Vagina (tissue), 2 donors: ENCODE measurements at regions not wholly inside any gene's neighbourhood (a gene's known extent, or its start where the extent isn't known, plus 50 kb on each side); places are given as distances from the start of the nearest gene placed in this dataset.

ENCODE experiments used
- DNase-seq, 2 donors: peaks; one replicate each; pipeline ENCODE4 v3.0.0-alpha.2; 2017; ENCODE audit errors: extremely low spot score in 2 of 2
- H3K27ac ChIP-seq: fragments of 200-600 bp; sonication (generic); one replicate; pipeline ENCODE4 v1.5.1; 2019
- H3K27me3 ChIP-seq: fragments of 200-600 bp; sonication (generic); one replicate; pipeline ENCODE4 v1.5.1; 2019
- H3K36me3 ChIP-seq, 2 donors: fragments of 200-600 bp; sonication (generic); one replicate each; pipeline ENCODE4 v1.5.1; 2017 to 2019
- H3K4me1 ChIP-seq: fragments of 200-600 bp; sonication (generic); one replicate; pipeline ENCODE4 v1.5.1; 2019
- H3K4me3 ChIP-seq, 2 donors: fragments of 200-600 bp; sonication (generic); 1 replicate in 1 of 2; 2 replicates in 1 of 2; pipeline ENCODE4 v1.5.1; 2016 to 2019
- H3K9me3 ChIP-seq: fragments of 200-600 bp; sonication (generic); one replicate; pipeline ENCODE4 v1.5.1; 2019
- POLR2A ChIP-seq, 2 donors: fragments of 450-650 bp; IDR thresholded peaks; one replicate each; pipeline ENCODE4 v1.6.1; 2017; ENCODE audit warnings: antibody characterized with exemption in 2 of 2, mild to moderate bottlenecking in 2 of 2, moderate library complexity in 2 of 2
- POLR2AphosphoS5 ChIP-seq, 2 donors: sonication (generic); formaldehyde crosslinking; IDR thresholded peaks; one replicate each; pipeline ENCODE4 v1.9.0; 2017; ENCODE audit warnings: antibody characterized with exemption in 2 of 2, mild to moderate bottlenecking in 2 of 2, low read depth in 1 of 2; ENCODE audit not compliant: insufficient read depth in 1 of 2
- intact Hi-C: fragments of 100-400 bp; cut with DNase I; formaldehyde crosslinking; loops from one replicate; pipeline ENCODE4 v1.15.1; 2023
- TF ChIP-seq, protein P1 (sequence below), 3 experiments: fragments of 450-650 bp in 2 of 3; fragments of 200-600 bp in 1 of 3; sonication (generic) in 1 of 3; IDR thresholded peaks; one replicate each; pipeline ENCODE4 v1.5.1; 2017 to 2019; ENCODE audit warnings: antibody characterized with exemption in 3 of 3, mild to moderate bottlenecking in 2 of 3, moderate library complexity in 2 of 3

DNA sequence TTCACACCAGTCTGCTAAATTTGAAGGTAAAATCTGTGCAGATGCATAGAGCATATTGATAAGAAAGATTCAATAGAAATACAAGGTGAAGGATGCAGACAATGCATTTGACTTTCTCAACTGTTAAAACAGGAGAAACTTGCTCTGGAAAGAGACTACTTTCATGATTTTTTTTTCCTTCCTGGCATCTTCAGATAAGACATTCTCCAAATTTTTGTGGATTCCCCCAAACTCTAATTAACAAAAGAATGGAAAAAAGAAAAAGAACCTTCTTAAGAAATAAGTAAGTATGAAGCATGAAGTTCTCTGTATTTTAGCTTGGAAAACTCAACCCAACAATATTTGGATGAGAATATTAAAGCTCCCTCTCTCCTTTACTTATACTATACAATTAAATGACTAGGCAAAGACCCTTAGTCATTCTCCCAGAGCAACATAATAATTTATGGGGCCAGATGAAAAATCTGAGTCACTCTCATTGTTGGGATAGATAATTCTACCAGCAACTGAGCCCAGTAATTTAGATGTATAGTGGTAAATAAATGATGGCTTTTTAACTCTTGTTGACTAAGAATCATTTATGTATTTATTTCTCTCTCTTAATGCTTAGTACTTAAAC is 298.7 kb upstream of the COL3A1 start:
- TF ChIP-seq POLR2A (IDR thresholded peaks at IDR 0.05) = no peak
- TF ChIP-seq, protein P1, sequence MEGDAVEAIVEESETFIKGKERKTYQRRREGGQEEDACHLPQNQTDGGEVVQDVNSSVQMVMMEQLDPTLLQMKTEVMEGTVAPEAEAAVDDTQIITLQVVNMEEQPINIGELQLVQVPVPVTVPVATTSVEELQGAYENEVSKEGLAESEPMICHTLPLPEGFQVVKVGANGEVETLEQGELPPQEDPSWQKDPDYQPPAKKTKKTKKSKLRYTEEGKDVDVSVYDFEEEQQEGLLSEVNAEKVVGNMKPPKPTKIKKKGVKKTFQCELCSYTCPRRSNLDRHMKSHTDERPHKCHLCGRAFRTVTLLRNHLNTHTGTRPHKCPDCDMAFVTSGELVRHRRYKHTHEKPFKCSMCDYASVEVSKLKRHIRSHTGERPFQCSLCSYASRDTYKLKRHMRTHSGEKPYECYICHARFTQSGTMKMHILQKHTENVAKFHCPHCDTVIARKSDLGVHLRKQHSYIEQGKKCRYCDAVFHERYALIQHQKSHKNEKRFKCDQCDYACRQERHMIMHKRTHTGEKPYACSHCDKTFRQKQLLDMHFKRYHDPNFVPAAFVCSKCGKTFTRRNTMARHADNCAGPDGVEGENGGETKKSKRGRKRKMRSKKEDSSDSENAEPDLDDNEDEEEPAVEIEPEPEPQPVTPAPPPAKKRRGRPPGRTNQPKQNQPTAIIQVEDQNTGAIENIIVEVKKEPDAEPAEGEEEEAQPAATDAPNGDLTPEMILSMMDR (IDR thresholded peaks at IDR 0.05) = no peak
- TF ChIP-seq POLR2AphosphoS5 (IDR thresholded peaks at IDR 0.05; ENCODE audit: insufficient read depth in 1 of 2, low read depth in 1 of 2) = no peak
- Histone ChIP-seq H3K4me1 (no peaks in the 10 kb centered on the region), H3K27me3 (no peaks in the 10 kb centered on the region), H3K36me3 (no peaks in the 10 kb centered on the region), H3K27ac (no peak overlapping the region), H3K4me3 (no peak overlapping the region), H3K9me3 (no peaks in the 10 kb centered on the region)
- intact Hi-C loops = loop anchor here (5.0 kb wide), 1 partner anchor 408 kb away; no protein-coding TSS in a partner anchor
- no peak for DNase-seq

DNA sequence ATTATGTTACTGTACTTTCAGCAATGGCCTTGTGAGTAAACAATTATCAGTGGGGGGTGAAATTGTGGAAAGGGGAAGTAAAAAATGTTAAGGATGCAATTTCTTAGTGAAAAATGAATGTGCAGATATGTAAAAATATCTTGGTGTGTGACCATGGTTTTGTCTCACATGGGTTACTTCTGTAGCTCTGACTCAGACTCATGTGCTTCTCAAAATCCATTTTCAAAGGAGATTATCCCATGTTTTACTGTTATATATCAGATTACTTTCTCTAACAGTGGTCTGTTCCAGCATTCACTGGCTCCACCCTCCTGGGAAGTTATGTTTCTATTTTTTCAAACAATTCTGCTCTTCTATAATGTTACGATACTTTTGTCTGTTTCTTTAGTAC is 298.2 kb upstream of the COL3A1 start:
- Histone ChIP-seq H3K9me3 (no peaks in the 10 kb centered on the region), H3K27me3 (no peaks in the 10 kb centered on the region), H3K27ac (no peak overlapping the region), H3K4me3 (no peak overlapping the region), H3K4me1 (no peaks in the 10 kb centered on the region), H3K36me3 (no peaks in the 10 kb centered on the region)
- TF ChIP-seq POLR2AphosphoS5 (IDR thresholded peaks at IDR 0.05; ENCODE audit: insufficient read depth in 1 of 2, low read depth in 1 of 2) = no peak
- TF ChIP-seq, protein P1 (IDR thresholded peaks at IDR 0.05) = no peak
- no peak for TF ChIP-seq POLR2A (IDR thresholded peaks at IDR 0.05)
- intact Hi-C loops = loop anchor here (5.0 kb wide), 1 partner anchor 409 kb away; no protein-coding TSS in a partner anchor
- no peak for DNase-seq

DNA sequence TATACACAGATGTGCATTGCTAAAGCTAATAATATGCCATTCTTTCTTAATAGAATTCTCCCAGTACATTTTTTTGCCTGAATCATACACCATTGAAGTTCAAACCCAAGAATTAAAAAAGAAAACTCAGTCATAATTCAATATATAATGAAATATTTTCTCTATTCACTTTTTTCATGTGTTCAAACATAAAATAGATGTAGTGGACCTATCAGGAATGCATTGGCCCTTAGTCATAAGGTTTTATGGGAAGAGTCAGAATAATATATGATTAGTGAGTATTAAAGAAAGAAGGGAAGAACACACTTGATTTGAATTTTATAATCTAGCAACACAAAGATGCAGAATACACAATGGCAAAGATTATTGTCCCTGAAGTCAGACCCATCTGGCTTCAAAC is 297.0 kb upstream of the COL3A1 start:
- no peak for TF ChIP-seq POLR2AphosphoS5 (IDR thresholded peaks at IDR 0.05; ENCODE audit: insufficient read depth in 1 of 2, low read depth in 1 of 2)
- TF ChIP-seq POLR2A (IDR thresholded peaks at IDR 0.05) = no peak
- TF ChIP-seq, protein P1 (IDR thresholded peaks at IDR 0.05) = no peak
- no peak overlapping the region for H3K27ac ChIP-seq
- H3K4me3 ChIP-seq = no peak overlapping the region
- DNase-seq = no peak
- intact Hi-C loops = loop anchor here (5.0 kb wide), 1 partner anchor 410 kb away; no protein-coding TSS in a partner anchor
- no peaks in the 10 kb centered on the region for H3K4me1 ChIP-seq
- H3K27me3 ChIP-seq = no peaks in the 10 kb centered on the region
- no peaks in the 10 kb centered on the region for H3K36me3 ChIP-seq
- H3K9me3 ChIP-seq = no peaks in the 10 kb centered on the region

DNA sequence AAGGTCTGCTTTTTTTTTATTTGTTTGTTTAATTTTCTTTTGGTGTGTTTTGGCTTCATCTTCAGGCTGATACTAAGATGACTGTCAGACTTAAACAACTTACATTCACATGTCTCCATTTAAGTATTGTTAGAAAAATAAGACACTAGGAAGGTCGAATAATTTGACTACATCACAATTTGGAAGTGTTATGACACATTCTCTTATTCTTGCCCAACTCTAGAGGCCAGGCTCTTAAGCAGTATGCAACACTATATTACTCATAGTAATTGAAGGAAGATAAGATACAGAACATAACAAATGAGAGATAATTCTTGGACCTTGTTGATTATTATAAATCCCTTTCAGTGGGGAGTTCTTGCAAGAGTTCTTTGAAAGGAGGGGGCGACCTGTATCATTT is 295.3 kb upstream of the COL3A1 start:
- H3K27ac ChIP-seq = no peak overlapping the region
- intact Hi-C loops = loop anchor here (5.0 kb wide), 1 partner anchor 412 kb away; no protein-coding TSS in a partner anchor
- no peak for DNase-seq
- H3K36me3 ChIP-seq = no peaks in the 10 kb centered on the region
- H3K4me1 ChIP-seq = no peaks in the 10 kb centered on the region
- H3K9me3 ChIP-seq = no peaks in the 10 kb centered on the region
- no peaks in the 10 kb centered on the region for H3K27me3 ChIP-seq
- TF ChIP-seq POLR2A (IDR thresholded peaks at IDR 0.05) (no peak), POLR2AphosphoS5 (IDR thresholded peaks at IDR 0.05; ENCODE audit: insufficient read depth in 1 of 2, low read depth in 1 of 2) (no peak)
- TF ChIP-seq, protein P1 (IDR thresholded peaks at IDR 0.05) = no peak
- H3K4me3 ChIP-seq = no peak overlapping the region

DNA sequence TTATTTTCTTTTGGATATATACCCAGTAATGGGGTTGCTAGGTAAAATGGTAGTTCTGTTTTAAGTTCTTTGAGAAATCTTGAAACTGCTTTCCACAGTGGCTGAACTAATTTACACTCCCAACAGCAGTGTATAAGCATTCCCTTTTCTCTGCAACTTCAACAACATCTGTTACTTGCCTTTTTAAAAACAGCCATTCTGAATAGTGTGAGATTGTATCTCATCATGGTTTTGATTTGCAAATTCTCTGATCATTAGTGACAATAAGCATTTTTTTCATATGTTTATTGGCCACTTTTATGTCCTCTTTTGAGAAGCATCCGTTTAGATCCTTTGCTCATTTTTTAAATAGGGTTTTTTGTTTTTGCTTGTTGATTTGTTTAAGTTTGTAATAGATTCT is 291.3 kb upstream of the COL3A1 start:
- no peak overlapping the region for H3K27ac ChIP-seq
- no peak for DNase-seq
- intact Hi-C loops = no loop called here
- no peak overlapping the region for H3K4me3 ChIP-seq
- no peak for TF ChIP-seq POLR2AphosphoS5 (IDR thresholded peaks at IDR 0.05; ENCODE audit: insufficient read depth in 1 of 2, low read depth in 1 of 2)
- TF ChIP-seq POLR2A (IDR thresholded peaks at IDR 0.05) = no peak
- TF ChIP-seq, protein P1 (IDR thresholded peaks at IDR 0.05) = no peak
- H3K27me3 ChIP-seq = no peaks in the 10 kb centered on the region
- no peaks in the 10 kb centered on the region for H3K36me3 ChIP-seq
- no peaks in the 10 kb centered on the region for H3K4me1 ChIP-seq
- H3K9me3 ChIP-seq = no peaks in the 10 kb centered on the region
